Panc1 (cell line): ENCODE measurements at regions not wholly inside any gene's neighbourhood (a gene's known extent, or its start where the extent isn't known, plus 50 kb on each side); places are given as distances from the start of the nearest gene placed in this dataset.
"Not testable (repeated sequence)": the region's sequence is repeated elsewhere in the genome, so short reads cannot be mapped to it uniquely, and the experiment has no call there.

ENCODE experiments used
- ATAC-seq: fragments of 200-7000 bp; cut with Tn5 transposase; 2 replicates; pipeline ENCODE4 v1.9.1; 2020; ENCODE audit warnings: mild to moderate bottlenecking, moderate library complexity
- BruUV-seq: library from RNA; stranded (reverse); fragments of 400-500 nt; replicated peaks from 2 replicates; lab custom pipeline; 2021; lab: Mats Ljungman, UMichigan
- CTCF ChIA-PET: fragments of 300-600 bp; sonication (Branson Sonifier 250); formaldehyde crosslinking; loops from one replicate; lab custom pipeline; 2022; ENCODE audit warnings: antibody characterized with exemption; lab: Charles Lee
- POLR2A ChIA-PET: fragments of 300-600 bp; sonication (Branson Sonifier 250); formaldehyde crosslinking; loops from one replicate; lab custom pipeline; 2022; ENCODE audit warnings: antibody characterized with exemption; lab: Charles Lee
- DNase-seq: peaks from one replicate; pipeline ENCODE4 v3.0.0-alpha.2; 2010; ENCODE audit warnings: low read depth, low spot score
- H3K27ac ChIP-seq: 2 replicates; pipeline ENCODE4 v1.5.1; 2011; ENCODE audit warnings: mild to moderate bottlenecking, low read length, inconsistent platforms
- H3K27me3 ChIP-seq: fragments of 200-500 bp; sonication (Bioruptor generic); 2 replicates; pipeline ENCODE4 v1.6.0; 2014; ENCODE audit warnings: low read length, inconsistent platforms; ENCODE audit not compliant: control insufficient read depth, insufficient read depth
- H3K36me3 ChIP-seq: fragments of 200-500 bp; sonication (Bioruptor generic); 2 replicates; pipeline ENCODE4 v1.5.1; 2014; ENCODE audit warnings: inconsistent platforms, mild to moderate bottlenecking, low read length, moderate library complexity; ENCODE audit not compliant: control insufficient read depth, insufficient read depth
- H3K4me1 ChIP-seq: 2 replicates; pipeline ENCODE4 v1.5.1; 2011; ENCODE audit warnings: inconsistent platforms, mild to moderate bottlenecking, low read length, moderate library complexity; ENCODE audit not compliant: control insufficient read depth, insufficient read depth
- H3K4me3 ChIP-seq, 2 experiments: 2 replicates each; pipeline ENCODE4 v1.5.1; 2011 to 2012; ENCODE audit warnings: low read depth in 2 of 2, low read length in 2 of 2, mild to moderate bottlenecking in 2 of 2, inconsistent platforms in 1 of 2, moderate library complexity in 1 of 2
- H3K9me3 ChIP-seq: fragments of 200-500 bp; sonication (Bioruptor generic); 2 replicates; pipeline ENCODE4 v1.5.1; 2014; ENCODE audit warnings: low read depth, mild to moderate bottlenecking, inconsistent platforms, low read length, moderate library complexity; ENCODE audit not compliant: control insufficient read depth, insufficient read depth
- CTCF ChIP-seq: fragments of 450-650 bp; IDR thresholded peaks from 2 replicates; pipeline ENCODE4 v1.5.1; 2017; ENCODE audit warnings: mild to moderate bottlenecking
- POLR2AphosphoS5 ChIP-seq: IDR thresholded peaks from 2 replicates; pipeline ENCODE4 v1.6.1; 2012; ENCODE audit warnings: mild to moderate bottlenecking, low read depth, low read length, moderate library complexity
- REST ChIP-seq, 2 experiments: IDR thresholded peaks; 2 replicates each; pipeline ENCODE4 v1.6.1; 2011 to 2012; ENCODE audit warnings: low read depth in 2 of 2, control low read depth in 1 of 2, low read length in 1 of 2, mild to moderate bottlenecking in 1 of 2, moderate library complexity in 1 of 2; ENCODE audit not compliant: insufficient read depth in 1 of 2
- SIN3A ChIP-seq: IDR thresholded peaks from 2 replicates; pipeline ENCODE4 v1.6.1; 2012; ENCODE audit warnings: low read depth, mild to moderate bottlenecking, low read length, moderate library complexity, borderline replicate concordance; ENCODE audit not compliant: insufficient read depth
- TCF7L2 ChIP-seq: IDR thresholded peaks from 2 replicates; pipeline ENCODE4 v1.6.1; 2011; ENCODE audit warnings: mild to moderate bottlenecking, low read depth, low read length, inconsistent platforms
- in situ Hi-C: cut with HindIII; loops from 2 replicates; pipeline ENCODE4 v1.10.0; 2016; ENCODE audit warnings: low sequenced_read_pairs, low pct_unique_long_range_greater_than_20kb
- intact Hi-C: fragments of 100-400 bp; cut with micrococcal nuclease; formaldehyde crosslinking; loops from one replicate; pipeline ENCODE4 v1.10.0; 2022; ENCODE audit not compliant: unreplicated experiment

DNA sequence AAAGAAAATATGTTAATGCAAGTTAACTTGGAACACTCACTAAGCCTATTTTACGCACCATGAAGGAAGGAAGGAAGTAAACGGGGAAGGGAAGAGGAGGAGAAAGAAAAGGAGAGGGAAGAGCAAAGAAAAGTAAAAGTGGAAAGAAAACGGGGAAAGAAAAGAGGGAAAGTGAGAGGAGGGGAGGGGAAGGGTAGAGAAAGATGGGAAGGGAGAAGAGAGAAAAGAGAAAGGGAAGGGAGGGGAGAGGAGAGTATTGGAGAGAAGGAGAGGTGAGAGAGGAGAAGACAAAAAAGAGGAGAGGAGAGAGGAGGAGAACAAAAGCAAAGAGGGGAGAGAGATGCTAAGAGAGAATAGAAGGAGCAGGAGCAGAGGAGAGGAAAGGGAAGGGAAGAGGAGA lies 224.1 kb downstream of the SLITRK2 start:
- BruUV-seq = no TSS peak
- no peaks in the 10 kb centered on the region for H3K4me1 ChIP-seq
- DNase-seq (no peak), ATAC-seq (no peak)
- ChIA-PET CTCF (no interaction called here), POLR2A (no interaction called here)
- in situ Hi-C loops = no loop called here
- no peak overlapping the region for H3K27ac ChIP-seq
- no peaks in the 10 kb centered on the region for H3K27me3 ChIP-seq
- no peak for TF ChIP-seq CTCF
- TF ChIP-seq SIN3A = no peak
- TF ChIP-seq POLR2AphosphoS5 = no peak
- no peak for TF ChIP-seq REST (IDR thresholded peaks at IDR 0.05; ENCODE audit: insufficient read depth in 1 of 2, low read depth in 2 of 2, low read length in 1 of 2)
- TF ChIP-seq TCF7L2 = no peak
- no peaks in the 10 kb centered on the region for H3K9me3 ChIP-seq
- H3K4me3 ChIP-seq = no peak overlapping the region
- intact Hi-C loops = no loop called here
- no peaks in the 10 kb centered on the region for H3K36me3 ChIP-seq

GRCh38 chrX:146046011-146046715 lies 228.5 kb downstream of the SLITRK2 start:
- in situ Hi-C loops, DNase-seq, H3K4me1 ChIP-seq, H3K36me3 ChIP-seq, BruUV-seq, intact Hi-C loops, CTCF ChIA-PET, POLR2A ChIA-PET, H3K4me3 ChIP-seq, H3K27me3 ChIP-seq, ATAC-seq, H3K27ac ChIP-seq, H3K9me3 ChIP-seq: not testable (repeated sequence)

- H3K36me3 ChIP-seq, BruUV-seq, in situ Hi-C loops, H3K9me3 ChIP-seq, CTCF ChIA-PET, H3K27me3 ChIP-seq, H3K4me1 ChIP-seq, intact Hi-C loops, ATAC-seq, POLR2A ChIA-PET, H3K27ac ChIP-seq, DNase-seq, H3K4me3 ChIP-seq: not testable (repeated sequence)
Measured at GRCh38 chrX:146049568-146049967, 231.9 kb downstream of the SLITRK2 start.
